ENCODE measurements at regions not wholly inside any gene's neighbourhood (a gene's known extent, or its start where the extent isn't known, plus 50 kb on each side); places are given as distances from the start of the nearest gene placed in this dataset.

DNA sequence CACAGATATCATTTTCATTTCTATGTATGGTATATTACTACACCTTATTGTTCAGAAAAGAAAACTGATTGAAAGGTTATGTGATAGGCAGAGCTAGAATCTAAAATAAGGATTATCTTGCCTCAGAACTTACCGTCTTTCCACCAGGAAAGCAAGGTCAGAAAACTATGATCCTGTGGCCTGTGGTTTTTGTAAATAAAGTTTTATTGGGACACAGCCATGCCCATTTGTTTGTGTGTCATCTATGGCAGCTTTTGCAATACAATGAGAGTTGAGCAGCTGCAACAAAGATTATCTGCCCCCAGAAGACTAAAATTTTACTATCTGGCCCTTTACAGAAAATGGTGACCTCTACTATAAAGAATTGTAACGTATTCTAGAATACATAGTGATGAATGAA is 314.7 kb upstream of the SLCO3A1 start:
- Histone ChIP-seq H3K4me2 (no peak overlapping the region), H3K27me3 (no peaks in the 10 kb centered on the region), H3K79me2 (no peaks in the 10 kb centered on the region), H4K20me1 (ENCODE audit: insufficient read depth, poor library complexity, severe bottlenecking) (no peaks in the 10 kb centered on the region), H3K36me3 (replicated peaks; ENCODE audit: insufficient read depth, low read depth) (no peaks in the 10 kb centered on the region), H3K4me1 (ENCODE audit: insufficient read depth) (peaks cover 16% of the 10 kb centered on the region), H3K4me3 (no peak overlapping the region), H3K9me2 (replicated peaks; ENCODE audit: insufficient read depth) (no peaks in the 10 kb centered on the region), H3K27ac (no peak overlapping the region), H3K9me3 (ENCODE audit: low read depth) (no peaks in the 10 kb centered on the region), H2AFZ (no peak overlapping the region)
- WGBS (ENCODE audit: low lambda C conversion rate, missing lambda C conversion rate) = 86% methylated on average over 2 of the region's 2 CpGs
- DNase-seq (ENCODE audit: low spot score) = no peak
- TF ChIP-seq EZH2 (IDR thresholded peaks at IDR 0.05; ENCODE audit: borderline replicate concordance) (no peak), EZH2phosphoT487 (IDR thresholded peaks at IDR 0.05; ENCODE audit: low read depth, severe bottlenecking, unreplicated experiment) (no peak)
- TF ChIP-seq, protein P1, sequence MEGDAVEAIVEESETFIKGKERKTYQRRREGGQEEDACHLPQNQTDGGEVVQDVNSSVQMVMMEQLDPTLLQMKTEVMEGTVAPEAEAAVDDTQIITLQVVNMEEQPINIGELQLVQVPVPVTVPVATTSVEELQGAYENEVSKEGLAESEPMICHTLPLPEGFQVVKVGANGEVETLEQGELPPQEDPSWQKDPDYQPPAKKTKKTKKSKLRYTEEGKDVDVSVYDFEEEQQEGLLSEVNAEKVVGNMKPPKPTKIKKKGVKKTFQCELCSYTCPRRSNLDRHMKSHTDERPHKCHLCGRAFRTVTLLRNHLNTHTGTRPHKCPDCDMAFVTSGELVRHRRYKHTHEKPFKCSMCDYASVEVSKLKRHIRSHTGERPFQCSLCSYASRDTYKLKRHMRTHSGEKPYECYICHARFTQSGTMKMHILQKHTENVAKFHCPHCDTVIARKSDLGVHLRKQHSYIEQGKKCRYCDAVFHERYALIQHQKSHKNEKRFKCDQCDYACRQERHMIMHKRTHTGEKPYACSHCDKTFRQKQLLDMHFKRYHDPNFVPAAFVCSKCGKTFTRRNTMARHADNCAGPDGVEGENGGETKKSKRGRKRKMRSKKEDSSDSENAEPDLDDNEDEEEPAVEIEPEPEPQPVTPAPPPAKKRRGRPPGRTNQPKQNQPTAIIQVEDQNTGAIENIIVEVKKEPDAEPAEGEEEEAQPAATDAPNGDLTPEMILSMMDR (IDR thresholded peaks at IDR 0.05; ENCODE audit: poor library complexity) = no peak

- no peaks in the 10 kb centered on the region for H3K9me2 ChIP-seq (replicated peaks; ENCODE audit: insufficient read depth)
- H3K27ac ChIP-seq = no peak overlapping the region
- H3K27me3 ChIP-seq = no peaks in the 10 kb centered on the region
- H3K4me1 ChIP-seq (ENCODE audit: insufficient read depth) = peaks cover 18% of the 10 kb centered on the region
- no peak overlapping the region for H2AFZ ChIP-seq
- H3K4me2 ChIP-seq = no peak overlapping the region
- WGBS (ENCODE audit: low lambda C conversion rate, missing lambda C conversion rate) = 91% methylated on average over 1 of the region's 1 CpG
- DNase-seq (ENCODE audit: low spot score) = no peak
- no peaks in the 10 kb centered on the region for H3K79me2 ChIP-seq
- TF ChIP-seq EZH2 (IDR thresholded peaks at IDR 0.05; ENCODE audit: borderline replicate concordance) (no peak), EZH2phosphoT487 (IDR thresholded peaks at IDR 0.05; ENCODE audit: low read depth, severe bottlenecking, unreplicated experiment) (no peak)
- TF ChIP-seq, protein P1 (IDR thresholded peaks at IDR 0.05; ENCODE audit: poor library complexity) = no peak
- H3K36me3 ChIP-seq (replicated peaks; ENCODE audit: insufficient read depth, low read depth) = no peaks in the 10 kb centered on the region
- H4K20me1 ChIP-seq (ENCODE audit: insufficient read depth, poor library complexity, severe bottlenecking) = no peaks in the 10 kb centered on the region
- H3K9me3 ChIP-seq (ENCODE audit: low read depth) = no peaks in the 10 kb centered on the region
- H3K4me3 ChIP-seq = no peak overlapping the region
Observed at GRCh38 chr15:91541286-91541685, 312.2 kb upstream of the SLCO3A1 start.

DNA sequence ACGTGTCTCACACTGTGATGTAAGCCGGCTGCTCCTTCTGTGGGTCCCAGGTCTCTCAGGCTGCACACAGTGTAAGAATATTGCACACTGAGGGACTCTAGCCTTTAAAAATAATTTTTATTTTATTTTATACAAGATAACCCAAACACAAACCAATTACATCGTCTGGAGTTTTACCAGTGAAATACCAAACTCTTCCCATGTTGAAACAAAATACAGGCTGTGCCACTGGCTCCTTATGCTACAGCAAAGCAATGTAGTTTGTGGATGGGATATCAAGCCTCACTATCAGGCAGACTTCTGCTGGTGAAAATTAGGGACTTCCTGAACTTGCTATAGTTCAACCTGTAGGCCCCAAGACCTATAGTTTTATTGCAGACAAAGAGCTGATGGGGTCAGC is 311.3 kb upstream of the SLCO3A1 start:
- Histone ChIP-seq H3K9me2 (replicated peaks; ENCODE audit: insufficient read depth) (no peaks in the 10 kb centered on the region), H3K4me1 (ENCODE audit: insufficient read depth) (peaks cover 15% of the 10 kb centered on the region), H3K36me3 (replicated peaks; ENCODE audit: insufficient read depth, low read depth) (no peaks in the 10 kb centered on the region), H4K20me1 (ENCODE audit: insufficient read depth, poor library complexity, severe bottlenecking) (no peaks in the 10 kb centered on the region), H3K4me3 (no peak overlapping the region), H3K9me3 (ENCODE audit: low read depth) (no peaks in the 10 kb centered on the region), H3K27ac (no peak overlapping the region), H2AFZ (no peak overlapping the region), H3K79me2 (no peaks in the 10 kb centered on the region), H3K4me2 (no peak overlapping the region), H3K27me3 (no peaks in the 10 kb centered on the region)
- DNase-seq (ENCODE audit: low spot score) = no peak
- TF ChIP-seq, protein P1 (IDR thresholded peaks at IDR 0.05; ENCODE audit: poor library complexity) = no peak
- TF ChIP-seq EZH2 (IDR thresholded peaks at IDR 0.05; ENCODE audit: borderline replicate concordance) (no peak), EZH2phosphoT487 (IDR thresholded peaks at IDR 0.05; ENCODE audit: low read depth, severe bottlenecking, unreplicated experiment) (no peak)
- WGBS (ENCODE audit: low lambda C conversion rate, missing lambda C conversion rate) = 77% methylated on average over 3 of the region's 3 CpGs

- H3K36me3 ChIP-seq (replicated peaks; ENCODE audit: insufficient read depth, low read depth) = no peaks in the 10 kb centered on the region
Observed at GRCh38 chr15:91547356-91547755, 306.2 kb upstream of the SLCO3A1 start.

More at GRCh38 chr15:91547356-91547755, 306.2 kb upstream of the SLCO3A1 start:
- WGBS (ENCODE audit: low lambda C conversion rate, missing lambda C conversion rate) = 97% methylated on average over 3 of the region's 3 CpGs
- no peaks in the 10 kb centered on the region for H3K9me2 ChIP-seq (replicated peaks; ENCODE audit: insufficient read depth)
- H3K27me3 ChIP-seq = no peaks in the 10 kb centered on the region
- no peak overlapping the region for H3K27ac ChIP-seq
- peaks cover 2% of the 10 kb centered on the region for H3K4me1 ChIP-seq (ENCODE audit: insufficient read depth)
- no peaks in the 10 kb centered on the region for H3K9me3 ChIP-seq (ENCODE audit: low read depth)
- no peak overlapping the region for H2AFZ ChIP-seq
- H4K20me1 ChIP-seq (ENCODE audit: insufficient read depth, poor library complexity, severe bottlenecking) = no peaks in the 10 kb centered on the region
- no peak overlapping the region for H3K4me2 ChIP-seq
- no peak overlapping the region for H3K4me3 ChIP-seq
- H3K79me2 ChIP-seq = no peaks in the 10 kb centered on the region
- no peak for TF ChIP-seq EZH2phosphoT487 (IDR thresholded peaks at IDR 0.05; ENCODE audit: low read depth, severe bottlenecking, unreplicated experiment)
- TF ChIP-seq, protein P1 (IDR thresholded peaks at IDR 0.05; ENCODE audit: poor library complexity) = no peak
- no peak for TF ChIP-seq EZH2 (IDR thresholded peaks at IDR 0.05; ENCODE audit: borderline replicate concordance)
- DNase-seq (ENCODE audit: low spot score) = no peak

Measured in hepatocyte (in vitro differentiated cells).